Putamen (tissue), 1 donor: ENCODE measurements at regions not wholly inside any gene's neighbourhood (a gene's known extent, or its start where the extent isn't known, plus 50 kb on each side); places are given as distances from the start of the nearest gene placed in this dataset.
"Not testable (repeated sequence)": the region's sequence is repeated elsewhere in the genome, so short reads cannot be mapped to it uniquely, and the experiment has no call there.

Experiments
- DNase-seq: peaks from one replicate; pipeline ENCODE4 v3.0.0-alpha.2; 2016; ENCODE audit warnings: low spot score

- DNase-seq = no peak
Observed at GRCh38 chr5:99438619-99439018, 509.8 kb upstream of the CHD1 start.

- DNase-seq = no peak
Observed at GRCh38 chr5:99437986-99438385, 509.2 kb upstream of the CHD1 start.

GRCh38 chr5:99423396-99423795 lies 494.6 kb upstream of the CHD1 start:
- DNase-seq = not testable (repeated sequence)

GRCh38 chr5:99418640-99419039 lies 489.8 kb upstream of the CHD1 start:
- DNase-seq = not testable (repeated sequence)

- DNase-seq = not testable (repeated sequence)
Observed at GRCh38 chr5:99410386-99410785, 481.6 kb upstream of the CHD1 start.

GRCh38 chr5:99404764-99405302 lies 476.0 kb upstream of the CHD1 start:
- DNase-seq = not testable (repeated sequence)

GRCh38 chr5:99400571-99400970 lies 471.8 kb upstream of the CHD1 start:
- not testable (repeated sequence) for DNase-seq

- no peak for DNase-seq
Observed at GRCh38 chr5:99398976-99399375, 470.2 kb upstream of the CHD1 start.

- no peak for DNase-seq
Observed at GRCh38 chr5:99386406-99387077, 457.7 kb upstream of the CHD1 start.

- no peak for DNase-seq
Observed at GRCh38 chr5:99379187-99379586, 450.4 kb upstream of the CHD1 start.

- DNase-seq = no peak
Observed at GRCh38 chr5:99378443-99378842, 449.6 kb upstream of the CHD1 start.

- no peak for DNase-seq
Observed at GRCh38 chr5:99369797-99370593, 441.2 kb upstream of the CHD1 start.

- DNase-seq = no peak
Observed at GRCh38 chr5:99368726-99369125, 439.9 kb upstream of the CHD1 start.

- DNase-seq = no peak
Observed at GRCh38 chr5:99355881-99356280, 427.1 kb upstream of the CHD1 start.

GRCh38 chr5:99349787-99350186 lies 421.0 kb upstream of the CHD1 start:
- DNase-seq = no peak

- no peak for DNase-seq
Observed at GRCh38 chr5:99348597-99348996, 419.8 kb upstream of the CHD1 start.

- DNase-seq = not testable (repeated sequence)
Observed at GRCh38 chr5:99339758-99340157, 411.0 kb upstream of the CHD1 start.

GRCh38 chr5:99334936-99335335 lies 406.1 kb upstream of the CHD1 start:
- DNase-seq = no peak

GRCh38 chr5:99331061-99331460 lies 402.3 kb upstream of the CHD1 start:
- DNase-seq = no peak

GRCh38 chr5:99320436-99320835 lies 391.6 kb upstream of the CHD1 start:
- DNase-seq = no peak

GRCh38 chr5:99317136-99317535 lies 388.3 kb upstream of the CHD1 start:
- DNase-seq = no peak

- DNase-seq = no peak
Observed at GRCh38 chr5:99316484-99316883, 387.7 kb upstream of the CHD1 start.
